ENCODE measurements at regions not wholly inside any gene's neighbourhood (a gene's known extent, or its start where the extent isn't known, plus 50 kb on each side); places are given as distances from the start of the nearest gene placed in this dataset.

GRCh38 chr12:124171231-124171979 lies 123.5 kb upstream of the RFLNA start:
- ATAC-seq (replicated peaks): no peak
- no peaks in the 10 kb centered on the region for H3K9me3 Mint-ChIP-seq
- H3K27ac Mint-ChIP-seq: no peak overlapping the region
- peaks cover 18% of the 10 kb centered on the region for H3K27me3 Mint-ChIP-seq
- no peaks in the 10 kb centered on the region for H3K36me3 Mint-ChIP-seq (ENCODE audit: low read depth)
- no peaks in the 10 kb centered on the region for H3K4me1 Mint-ChIP-seq
- no peak overlapping the region for H3K4me3 Mint-ChIP-seq

- Mint-ChIP-seq H3K27me3 (peaks cover 15% of the 10 kb centered on the region), H3K4me1 (no peaks in the 10 kb centered on the region), H3K9me3 (no peaks in the 10 kb centered on the region), H3K27ac (no peak overlapping the region), H3K36me3 (ENCODE audit: low read depth) (no peaks in the 10 kb centered on the region), H3K4me3 (no peak overlapping the region)
- ATAC-seq (replicated peaks): no peak
These were observed 122.3 kb upstream of the RFLNA start for GRCh38 chr12:124172636-124173035.

GRCh38 chr12:124173692-124174091 lies 121.2 kb upstream of the RFLNA start:
- no peak overlapping the region for H3K4me3 Mint-ChIP-seq
- H3K4me1 Mint-ChIP-seq: no peaks in the 10 kb centered on the region
- H3K9me3 Mint-ChIP-seq: no peaks in the 10 kb centered on the region
- no peaks in the 10 kb centered on the region for H3K36me3 Mint-ChIP-seq (ENCODE audit: low read depth)
- no peak overlapping the region for H3K27ac Mint-ChIP-seq
- H3K27me3 Mint-ChIP-seq: peaks cover 19% of the 10 kb centered on the region
- no peak for ATAC-seq (replicated peaks)

- Mint-ChIP-seq H3K4me3 (no peak overlapping the region), H3K27ac (no peak overlapping the region), H3K4me1 (no peaks in the 10 kb centered on the region), H3K36me3 (ENCODE audit: low read depth) (no peaks in the 10 kb centered on the region), H3K27me3 (peaks cover 23% of the 10 kb centered on the region), H3K9me3 (no peaks in the 10 kb centered on the region)
- ATAC-seq (replicated peaks): no peak
These were observed 120.2 kb upstream of the RFLNA start for GRCh38 chr12:124174451-124175348.

DNA sequence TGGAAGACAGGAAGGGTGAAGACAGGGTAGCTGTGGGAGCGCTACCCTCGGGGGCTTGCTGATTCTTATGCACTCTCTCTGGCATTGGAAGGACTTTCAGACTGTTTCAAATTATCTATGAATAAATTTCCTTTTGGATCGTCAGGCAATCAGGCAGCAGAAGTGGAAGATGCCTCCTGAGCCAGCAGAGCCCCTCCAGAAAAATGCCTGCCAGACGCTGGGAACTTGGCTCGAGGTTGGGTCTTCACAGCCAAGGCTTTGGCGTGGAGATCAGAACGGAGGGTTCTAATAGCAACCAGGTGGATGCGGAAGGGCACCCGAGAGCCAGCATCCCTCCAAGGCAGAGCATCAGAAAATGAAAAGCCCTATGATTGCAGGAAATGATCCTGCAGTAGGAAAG lies 119.2 kb upstream of the RFLNA start:
- H3K4me3 Mint-ChIP-seq: no peak overlapping the region
- H3K9me3 Mint-ChIP-seq: no peaks in the 10 kb centered on the region
- no peaks in the 10 kb centered on the region for H3K36me3 Mint-ChIP-seq (ENCODE audit: low read depth)
- ATAC-seq (replicated peaks): no peak
- H3K4me1 Mint-ChIP-seq: no peaks in the 10 kb centered on the region
- peaks cover 22% of the 10 kb centered on the region for H3K27me3 Mint-ChIP-seq
- H3K27ac Mint-ChIP-seq: no peak overlapping the region

DNA sequence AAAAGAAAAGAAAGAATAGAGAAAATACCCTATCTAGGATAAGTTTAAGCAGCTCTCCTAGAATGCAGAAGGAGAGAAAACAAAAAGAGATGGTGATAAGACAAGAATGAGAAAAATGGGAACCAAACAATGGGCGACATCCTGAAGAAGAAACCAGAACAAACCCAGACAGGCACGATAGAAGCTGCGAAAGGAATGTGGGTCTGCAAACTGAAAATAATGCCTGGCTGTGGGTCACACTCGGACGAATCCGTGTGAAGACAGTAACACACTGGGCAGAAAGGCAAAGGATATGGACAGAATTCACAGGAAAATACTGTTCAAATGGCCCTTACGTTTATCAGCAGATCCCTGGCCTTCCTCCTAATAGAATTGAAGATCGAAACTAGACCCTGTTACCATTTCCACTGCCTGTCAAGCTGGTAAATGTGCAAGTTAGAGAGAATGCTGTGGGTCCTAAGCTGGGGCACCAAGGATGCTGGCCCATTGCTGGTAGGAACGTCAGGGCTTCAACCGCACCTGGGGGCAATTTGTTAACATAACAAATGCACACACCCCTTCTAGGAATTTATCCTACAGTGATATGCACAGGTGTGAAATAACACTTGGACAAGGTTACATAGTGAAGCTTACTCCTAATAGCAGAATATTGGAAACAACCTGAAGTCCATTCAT lies 117.5 kb upstream of the RFLNA start:
- Mint-ChIP-seq H3K9me3 (no peaks in the 10 kb centered on the region), H3K4me3 (no peak overlapping the region), H3K4me1 (no peaks in the 10 kb centered on the region), H3K27ac (no peak overlapping the region), H3K36me3 (ENCODE audit: low read depth) (no peaks in the 10 kb centered on the region), H3K27me3 (peaks cover 21% of the 10 kb centered on the region)
- no peak for ATAC-seq (replicated peaks)

DNA sequence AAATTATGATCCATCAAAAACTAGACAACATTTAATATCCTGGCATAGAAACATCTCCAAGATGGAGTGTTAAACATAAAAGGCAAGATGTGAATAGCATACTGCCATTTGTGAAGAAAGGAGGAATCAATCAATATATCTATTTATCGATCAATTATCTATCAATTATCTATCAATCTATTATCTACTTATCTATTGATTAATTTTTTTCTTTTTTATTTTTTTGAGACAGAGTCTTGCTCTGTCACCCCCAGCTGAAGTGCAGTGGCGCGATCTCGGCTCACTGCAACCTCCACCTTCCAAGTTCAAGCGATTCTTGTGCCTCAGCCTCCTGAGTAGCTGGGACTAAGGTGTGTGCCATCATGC lies 117.0 kb upstream of the RFLNA start:
- H3K9me3 Mint-ChIP-seq: no peaks in the 10 kb centered on the region
- peaks cover 21% of the 10 kb centered on the region for H3K27me3 Mint-ChIP-seq
- ATAC-seq (replicated peaks): no peak
- no peak overlapping the region for H3K4me3 Mint-ChIP-seq
- H3K36me3 Mint-ChIP-seq (ENCODE audit: low read depth): no peaks in the 10 kb centered on the region
- no peak overlapping the region for H3K27ac Mint-ChIP-seq
- H3K4me1 Mint-ChIP-seq: no peaks in the 10 kb centered on the region

DNA sequence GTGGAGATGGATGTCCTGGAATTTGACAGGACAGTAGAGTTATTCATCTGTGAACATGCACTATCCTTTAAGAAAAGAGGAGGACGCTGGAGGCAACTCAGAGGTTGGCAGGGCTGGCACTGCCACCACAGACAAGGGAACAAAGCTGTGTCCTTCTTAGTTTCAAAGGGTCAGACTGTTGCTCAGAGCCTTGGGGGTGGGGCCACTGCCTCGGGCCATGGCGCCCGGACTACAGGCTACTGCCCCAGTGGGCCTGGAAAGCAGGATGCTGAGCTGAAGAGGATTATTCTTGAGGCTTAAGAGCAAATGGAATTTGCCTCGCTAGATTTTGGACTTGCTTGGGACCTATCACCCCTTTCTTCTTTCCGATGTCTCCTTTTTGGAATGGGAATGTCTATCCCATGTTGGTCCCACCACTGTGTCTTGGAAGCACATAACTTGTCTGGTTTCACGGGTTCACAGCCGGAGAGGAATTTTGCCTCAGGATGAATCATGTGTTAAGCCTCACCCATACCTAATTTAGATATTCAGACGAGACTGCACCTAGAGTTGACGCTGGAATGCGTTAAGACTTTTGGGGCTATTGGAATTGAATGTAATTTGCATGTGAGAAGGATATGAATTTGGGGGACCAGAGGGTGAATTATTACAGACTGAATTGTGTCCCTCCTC lies 114.8 kb upstream of the RFLNA start:
- H3K27me3 Mint-ChIP-seq: peaks cover 21% of the 10 kb centered on the region
- no peaks in the 10 kb centered on the region for H3K9me3 Mint-ChIP-seq
- H3K4me1 Mint-ChIP-seq: no peaks in the 10 kb centered on the region
- no peaks in the 10 kb centered on the region for H3K36me3 Mint-ChIP-seq (ENCODE audit: low read depth)
- H3K4me3 Mint-ChIP-seq: no peak overlapping the region
- no peak overlapping the region for H3K27ac Mint-ChIP-seq
- ATAC-seq (replicated peaks): no peak

DNA sequence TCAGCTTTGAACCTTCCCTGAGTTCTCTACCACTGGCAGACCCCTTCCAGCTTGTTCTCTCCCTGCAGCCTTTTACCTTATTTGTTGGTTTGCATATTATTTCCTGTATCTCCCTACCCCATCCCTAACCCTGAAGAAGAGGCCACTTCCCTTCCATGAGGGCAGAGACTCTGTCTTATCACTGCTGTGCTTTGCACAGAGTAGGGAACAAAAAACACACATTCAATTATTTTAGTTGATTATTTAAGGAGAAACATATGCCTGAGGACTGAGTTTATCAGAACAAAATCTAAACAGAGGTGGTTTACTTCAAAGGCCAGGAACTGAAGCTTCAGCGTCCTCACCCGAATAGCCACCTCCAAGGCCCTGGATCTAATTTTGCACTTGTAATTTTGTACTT lies 111.7 kb upstream of the RFLNA start:
- no peak overlapping the region for H3K27ac Mint-ChIP-seq
- H3K9me3 Mint-ChIP-seq: no peaks in the 10 kb centered on the region
- H3K4me3 Mint-ChIP-seq: no peak overlapping the region
- H3K36me3 Mint-ChIP-seq (ENCODE audit: low read depth): no peaks in the 10 kb centered on the region
- no peak for ATAC-seq (replicated peaks)
- peaks cover 13% of the 10 kb centered on the region for H3K27me3 Mint-ChIP-seq
- no peaks in the 10 kb centered on the region for H3K4me1 Mint-ChIP-seq

DNA sequence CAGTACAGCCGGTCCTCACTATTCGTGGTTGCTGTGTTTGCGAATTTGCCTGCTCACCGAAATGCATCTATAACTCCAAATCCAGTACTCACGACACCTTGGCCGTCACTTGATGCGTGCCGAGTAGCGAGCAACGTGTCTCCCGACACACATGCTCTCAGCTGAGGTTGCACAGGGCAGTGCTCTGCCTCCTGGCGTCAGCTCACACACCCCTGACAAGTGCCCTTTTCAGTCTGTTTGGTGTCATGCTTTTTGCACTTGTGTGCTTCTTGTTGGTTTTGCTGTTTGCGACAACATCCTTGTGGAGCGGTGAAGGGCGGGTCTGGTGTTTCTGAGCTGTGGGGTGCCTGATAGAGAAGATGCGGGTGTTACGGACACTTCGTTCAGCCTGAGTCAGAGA lies 110.4 kb upstream of the RFLNA start:
- Mint-ChIP-seq H3K9me3 (no peaks in the 10 kb centered on the region), H3K4me3 (no peak overlapping the region), H3K27ac (no peak overlapping the region), H3K4me1 (no peaks in the 10 kb centered on the region), H3K27me3 (peaks cover 6% of the 10 kb centered on the region), H3K36me3 (ENCODE audit: low read depth) (no peaks in the 10 kb centered on the region)
- ATAC-seq (replicated peaks): no peak

GRCh38 chr12:124185971-124186686 lies 108.8 kb upstream of the RFLNA start:
- Mint-ChIP-seq H3K4me3 (no peak overlapping the region), H3K36me3 (ENCODE audit: low read depth) (no peaks in the 10 kb centered on the region), H3K27me3 (peaks cover 4% of the 10 kb centered on the region), H3K9me3 (no peaks in the 10 kb centered on the region), H3K27ac (no peak overlapping the region), H3K4me1 (no peaks in the 10 kb centered on the region)
- no peak for ATAC-seq (replicated peaks)

DNA sequence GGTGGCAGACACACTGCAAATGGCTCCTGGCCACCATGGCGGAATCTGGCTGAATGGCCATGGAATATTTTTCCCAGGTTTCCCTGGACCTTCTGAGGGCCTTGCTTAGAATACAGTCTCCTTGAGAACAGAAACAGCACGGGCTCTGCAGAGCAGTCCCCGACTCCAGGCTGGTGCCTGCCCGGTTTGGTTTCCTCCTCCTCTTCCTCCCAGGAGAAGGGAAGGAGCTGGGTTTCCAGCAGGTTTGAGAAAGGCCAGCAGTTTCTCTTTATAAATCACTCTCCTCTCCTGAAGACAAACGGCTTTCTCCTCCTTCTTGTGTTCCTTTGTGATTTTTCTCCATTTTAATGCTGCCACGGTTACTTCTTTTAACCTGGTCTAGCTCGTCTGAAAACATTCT lies 106.8 kb upstream of the RFLNA start:
- H3K4me3 Mint-ChIP-seq: no peak overlapping the region
- no peaks in the 10 kb centered on the region for H3K4me1 Mint-ChIP-seq
- no peaks in the 10 kb centered on the region for H3K36me3 Mint-ChIP-seq (ENCODE audit: low read depth)
- no peak for ATAC-seq (replicated peaks)
- no peaks in the 10 kb centered on the region for H3K9me3 Mint-ChIP-seq
- peaks cover 4% of the 10 kb centered on the region for H3K27me3 Mint-ChIP-seq
- no peak overlapping the region for H3K27ac Mint-ChIP-seq

- Mint-ChIP-seq H3K27ac (no peak overlapping the region), H3K9me3 (no peaks in the 10 kb centered on the region), H3K36me3 (ENCODE audit: low read depth) (no peaks in the 10 kb centered on the region), H3K27me3 (peaks cover 4% of the 10 kb centered on the region), H3K4me1 (no peaks in the 10 kb centered on the region), H3K4me3 (no peak overlapping the region)
- ATAC-seq (replicated peaks): no peak
These were observed 106.1 kb upstream of the RFLNA start for GRCh38 chr12:124188561-124189405.

All from activated T-helper 17 cell treated with anti-CD3 and anti-CD28 coated beads, Interleukin-2, amount 50 U/mL, for 72 hours (primary cell).